ENCODE measurements at regions not wholly inside any gene's neighbourhood (a gene's known extent, or its start where the extent isn't known, plus 50 kb on each side); places are given as distances from the start of the nearest gene placed in this dataset.

GRCh38 chr20:60407011-60407771, 449.0 kb downstream of the CDH26 start:
- Histone ChIP-seq H3K27me3 (peaks cover 0 to 10% (median 0%) of the 10 kb centered on the region in 3 donors), H3K36me3 (no peaks in the 10 kb centered on the region), H3K9me3 (no peaks in the 10 kb centered on the region), H3K4me1 (no peaks in the 10 kb centered on the region), H3K4me3 (no peak overlapping the region), H3K27ac (no peak overlapping the region)
- no peak for TF ChIP-seq POLR2AphosphoS5 (IDR thresholded peaks at IDR 0.05)
- TF ChIP-seq, protein P1, sequence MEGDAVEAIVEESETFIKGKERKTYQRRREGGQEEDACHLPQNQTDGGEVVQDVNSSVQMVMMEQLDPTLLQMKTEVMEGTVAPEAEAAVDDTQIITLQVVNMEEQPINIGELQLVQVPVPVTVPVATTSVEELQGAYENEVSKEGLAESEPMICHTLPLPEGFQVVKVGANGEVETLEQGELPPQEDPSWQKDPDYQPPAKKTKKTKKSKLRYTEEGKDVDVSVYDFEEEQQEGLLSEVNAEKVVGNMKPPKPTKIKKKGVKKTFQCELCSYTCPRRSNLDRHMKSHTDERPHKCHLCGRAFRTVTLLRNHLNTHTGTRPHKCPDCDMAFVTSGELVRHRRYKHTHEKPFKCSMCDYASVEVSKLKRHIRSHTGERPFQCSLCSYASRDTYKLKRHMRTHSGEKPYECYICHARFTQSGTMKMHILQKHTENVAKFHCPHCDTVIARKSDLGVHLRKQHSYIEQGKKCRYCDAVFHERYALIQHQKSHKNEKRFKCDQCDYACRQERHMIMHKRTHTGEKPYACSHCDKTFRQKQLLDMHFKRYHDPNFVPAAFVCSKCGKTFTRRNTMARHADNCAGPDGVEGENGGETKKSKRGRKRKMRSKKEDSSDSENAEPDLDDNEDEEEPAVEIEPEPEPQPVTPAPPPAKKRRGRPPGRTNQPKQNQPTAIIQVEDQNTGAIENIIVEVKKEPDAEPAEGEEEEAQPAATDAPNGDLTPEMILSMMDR (IDR thresholded peaks at IDR 0.05) = no peak
- TF ChIP-seq POLR2A (IDR thresholded peaks at IDR 0.05) = no peak
- no peak for TF ChIP-seq EP300 (IDR thresholded peaks at IDR 0.05)
- WGBS, 5 donors = 74 to 79% (median 76%) methylated on average over 10 of the region's 10 CpGs
- no peak for DNase-seq
- intact Hi-C loops (cut with DNase I; ENCODE audit: low total_unique reads) = no loop called here

DNA sequence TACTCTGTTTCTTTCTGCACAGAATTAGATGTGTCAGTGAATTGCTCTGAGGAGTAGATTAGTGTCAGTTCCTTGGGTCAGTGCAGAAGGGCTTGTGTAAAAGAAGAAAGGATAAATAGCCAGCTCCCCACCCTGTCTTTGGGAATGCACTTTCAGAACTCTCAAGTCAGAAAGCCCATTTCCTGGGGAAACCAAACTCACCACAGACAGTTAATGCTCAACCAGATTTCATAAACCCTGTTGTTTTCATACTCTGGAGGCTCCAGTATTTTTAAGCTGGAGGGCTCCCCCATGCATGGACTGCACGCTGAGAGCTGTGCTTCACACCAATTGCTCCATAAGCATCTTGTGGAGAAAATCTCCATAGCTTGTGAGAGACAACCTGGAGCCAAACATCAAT, 449.7 kb downstream of the CDH26 start:
- Histone ChIP-seq H3K36me3 (no peaks in the 10 kb centered on the region), H3K27ac (no peak overlapping the region), H3K9me3 (no peaks in the 10 kb centered on the region), H3K27me3 (peaks cover 0 to 10% (median 0%) of the 10 kb centered on the region in 3 donors), H3K4me1 (no peaks in the 10 kb centered on the region), H3K4me3 (no peak overlapping the region)
- no peak for DNase-seq
- intact Hi-C loops (cut with DNase I; ENCODE audit: low total_unique reads) = no loop called here
- WGBS, 5 donors = 54 to 88% (median 64%) methylated on average over 1 of the region's 1 CpG
- no peak for TF ChIP-seq EP300 (IDR thresholded peaks at IDR 0.05)
- TF ChIP-seq POLR2A (IDR thresholded peaks at IDR 0.05) = no peak
- TF ChIP-seq POLR2AphosphoS5 (IDR thresholded peaks at IDR 0.05) = no peak
- TF ChIP-seq, protein P1 (IDR thresholded peaks at IDR 0.05) = no peak

- Histone ChIP-seq H3K36me3 (no peaks in the 10 kb centered on the region), H3K27ac (no peak overlapping the region), H3K4me3 (no peak overlapping the region), H3K4me1 (no peaks in the 10 kb centered on the region), H3K27me3 (peaks cover 0 to 10% (median 0%) of the 10 kb centered on the region in 3 donors), H3K9me3 (no peaks in the 10 kb centered on the region)
- intact Hi-C loops (cut with DNase I; ENCODE audit: low total_unique reads) = no loop called here
- TF ChIP-seq POLR2AphosphoS5 (IDR thresholded peaks at IDR 0.05) = no peak
- TF ChIP-seq, protein P1 (IDR thresholded peaks at IDR 0.05) = no peak
- no peak for TF ChIP-seq EP300 (IDR thresholded peaks at IDR 0.05)
- TF ChIP-seq POLR2A (IDR thresholded peaks at IDR 0.05) = no peak
- no peak for DNase-seq
- WGBS, 5 donors = 55 to 67% (median 59%) methylated on average over 4 of the region's 4 CpGs
Observed at GRCh38 chr20:60408435-60408834, 450.2 kb downstream of the CDH26 start.

DNA sequence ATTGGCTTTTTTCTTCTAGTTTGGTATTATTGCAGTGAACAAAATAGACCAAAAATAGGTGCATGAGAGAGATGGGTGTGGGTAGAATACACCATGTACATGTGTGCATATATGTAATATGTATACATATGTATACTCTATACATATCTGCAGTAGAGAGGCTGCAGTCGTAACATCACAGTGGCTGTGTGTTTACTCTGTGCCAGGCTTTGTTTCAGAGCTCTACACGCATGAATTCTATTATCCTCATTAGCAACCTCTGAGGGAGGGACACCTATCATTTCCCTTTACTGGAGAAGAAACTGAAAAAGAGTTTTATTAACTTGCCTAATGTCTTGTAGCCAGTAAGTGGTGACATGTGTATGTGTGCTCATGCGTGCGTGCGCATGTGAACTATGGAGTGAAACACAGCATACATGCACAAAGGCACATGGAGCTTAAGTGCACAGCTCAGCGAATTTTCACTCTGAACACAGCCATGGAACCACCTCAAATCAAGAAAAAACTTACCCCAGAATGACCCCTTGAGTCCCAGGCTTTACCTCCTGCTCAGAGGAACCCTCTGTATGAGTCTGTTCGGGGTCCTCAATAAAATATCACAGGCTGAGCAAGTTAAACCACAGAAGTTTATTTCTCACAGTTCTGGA, 452.5 kb downstream of the CDH26 start:
- intact Hi-C loops (cut with DNase I; ENCODE audit: low total_unique reads) = no loop called here
- no peaks in the 10 kb centered on the region for H3K27me3 ChIP-seq
- no peaks in the 10 kb centered on the region for H3K36me3 ChIP-seq
- no peak overlapping the region for H3K27ac ChIP-seq
- no peaks in the 10 kb centered on the region for H3K4me1 ChIP-seq
- no peak for DNase-seq
- H3K4me3 ChIP-seq = no peak overlapping the region
- no peaks in the 10 kb centered on the region for H3K9me3 ChIP-seq
- TF ChIP-seq EP300 (IDR thresholded peaks at IDR 0.05) = no peak
- WGBS, 5 donors = 76 to 81% (median 81%) methylated on average over 7 of the region's 7 CpGs

DNA sequence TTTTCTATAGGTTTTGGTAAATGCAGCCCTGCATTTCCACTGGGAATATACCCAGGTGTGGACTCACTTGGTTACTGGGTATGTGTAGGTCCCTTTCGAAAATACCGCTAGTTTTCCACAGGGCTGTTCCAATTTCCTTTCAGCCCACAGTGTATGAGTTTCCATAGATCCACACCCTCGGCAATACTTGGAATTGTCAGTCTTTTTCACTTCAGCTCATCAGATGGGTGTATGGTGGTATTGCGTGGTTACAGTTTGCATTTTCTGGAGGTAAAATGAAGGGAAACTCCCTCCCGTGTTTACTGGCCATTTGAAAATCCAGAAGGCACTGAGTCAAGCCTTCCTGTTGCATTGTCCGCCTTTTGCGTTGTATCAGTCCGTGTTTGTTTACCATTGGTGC, 453.6 kb downstream of the CDH26 start:
- H3K4me1 ChIP-seq = no peaks in the 10 kb centered on the region
- no peak overlapping the region for H3K27ac ChIP-seq
- no peak overlapping the region for H3K4me3 ChIP-seq
- no peak for DNase-seq
- 85 to 96% (median 91%) methylated on average over 8 of the region's 8 CpGs for WGBS, 5 donors
- H3K9me3 ChIP-seq = no peaks in the 10 kb centered on the region
- no peaks in the 10 kb centered on the region for H3K36me3 ChIP-seq
- intact Hi-C loops (cut with DNase I; ENCODE audit: low total_unique reads) = no loop called here
- no peaks in the 10 kb centered on the region for H3K27me3 ChIP-seq
- no peak for TF ChIP-seq POLR2A (IDR thresholded peaks at IDR 0.05)
- TF ChIP-seq EP300 (IDR thresholded peaks at IDR 0.05) = no peak
- no peak for TF ChIP-seq POLR2AphosphoS5 (IDR thresholded peaks at IDR 0.05)
- TF ChIP-seq, protein P1 (IDR thresholded peaks at IDR 0.05) = no peak

Data from stomach (tissue), 8 donors.